H1 (cell line): ENCODE measurements at regions not wholly inside any gene's neighbourhood (a gene's known extent, or its start where the extent isn't known, plus 50 kb on each side); places are given as distances from the start of the nearest gene placed in this dataset.

ENCODE experiments used
- CREB1 ChIP-seq: IDR thresholded peaks from 2 replicates; pipeline ENCODE4 v1.6.1; 2012; ENCODE audit warnings: inconsistent platforms
- FOSL1 ChIP-seq: IDR thresholded peaks from 2 replicates; pipeline ENCODE4 v1.6.1; 2011; ENCODE audit warnings: mild to moderate bottlenecking, low read depth, low read length, moderate library complexity; ENCODE audit not compliant: insufficient read depth
- JUND ChIP-seq: IDR thresholded peaks from 2 replicates; pipeline ENCODE4 v1.6.1; 2011; ENCODE audit warnings: mild to moderate bottlenecking, improper control_type of control experiment, low read length
- RAD21 ChIP-seq, 2 experiments: IDR thresholded peaks in 1 of 2; conservative IDR thresholded peaks in 1 of 2; 2 replicates each; pipeline ENCODE4 v1.6.1; 2011; ENCODE audit warnings: low read depth in 2 of 2, low read length in 2 of 2, improper control_type of control experiment in 1 of 2, inconsistent platforms in 1 of 2, mild to moderate bottlenecking in 1 of 2, moderate library complexity in 1 of 2
- TAF7 ChIP-seq: optimal IDR thresholded peaks from 2 replicates; pipeline ENCODE3; 2011; ENCODE audit warnings: low read depth, mild to moderate bottlenecking, inconsistent platforms, low read length, moderate library complexity, borderline replicate concordance
- TEAD4 ChIP-seq: IDR thresholded peaks from 2 replicates; pipeline ENCODE4 v1.6.1; 2012; ENCODE audit warnings: low read depth, low read length, inconsistent platforms, mixed read lengths
- TF ChIP-seq, protein P1 (sequence below), 3 experiments: IDR thresholded peaks; 1 replicate in 2 of 3; 2 replicates in 1 of 3; pipeline versions ENCODE4 v1.5.1 to v1.6.1; 2011; ENCODE audit warnings: low read length in 3 of 3, mild to moderate bottlenecking in 3 of 3, inconsistent platforms in 2 of 3, low read depth in 1 of 3, moderate library complexity in 1 of 3; ENCODE audit not compliant: insufficient read depth in 1 of 3; ENCODE audit errors: control extremely low read depth in 1 of 3

DNA sequence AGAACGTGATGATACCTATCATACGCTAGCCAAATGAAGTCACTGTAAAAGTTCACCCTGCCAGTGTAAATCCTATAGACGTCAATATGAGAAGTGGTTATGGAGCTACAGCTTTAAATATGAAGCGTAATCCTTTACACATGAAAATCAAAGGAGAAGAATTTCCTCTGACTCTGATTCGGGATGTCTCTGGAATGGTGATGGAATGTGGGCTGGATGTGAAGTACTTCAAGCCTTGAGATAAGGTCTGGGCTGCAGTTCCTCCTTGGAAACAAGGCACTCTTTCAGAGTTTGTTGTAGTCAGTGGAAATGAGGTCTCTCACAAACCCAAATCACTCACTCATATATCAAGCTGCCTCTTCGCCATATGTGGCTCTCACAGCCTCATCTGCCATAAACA is 53.1 kb upstream of the NAP1L1 start:
- TF ChIP-seq RAD21 (IDR thresholded peaks at IDR 0.05 in 1 of 2, conservative IDR thresholded peaks at IDR 0.05 in 1 of 2; ENCODE audit: low read depth in 2 of 2, low read length in 2 of 2) (no peak), FOSL1 (no peak), JUND (no peak), TEAD4 (no peak), CREB1 (no peak), TAF7 (no peak)
- TF ChIP-seq, protein P1, sequence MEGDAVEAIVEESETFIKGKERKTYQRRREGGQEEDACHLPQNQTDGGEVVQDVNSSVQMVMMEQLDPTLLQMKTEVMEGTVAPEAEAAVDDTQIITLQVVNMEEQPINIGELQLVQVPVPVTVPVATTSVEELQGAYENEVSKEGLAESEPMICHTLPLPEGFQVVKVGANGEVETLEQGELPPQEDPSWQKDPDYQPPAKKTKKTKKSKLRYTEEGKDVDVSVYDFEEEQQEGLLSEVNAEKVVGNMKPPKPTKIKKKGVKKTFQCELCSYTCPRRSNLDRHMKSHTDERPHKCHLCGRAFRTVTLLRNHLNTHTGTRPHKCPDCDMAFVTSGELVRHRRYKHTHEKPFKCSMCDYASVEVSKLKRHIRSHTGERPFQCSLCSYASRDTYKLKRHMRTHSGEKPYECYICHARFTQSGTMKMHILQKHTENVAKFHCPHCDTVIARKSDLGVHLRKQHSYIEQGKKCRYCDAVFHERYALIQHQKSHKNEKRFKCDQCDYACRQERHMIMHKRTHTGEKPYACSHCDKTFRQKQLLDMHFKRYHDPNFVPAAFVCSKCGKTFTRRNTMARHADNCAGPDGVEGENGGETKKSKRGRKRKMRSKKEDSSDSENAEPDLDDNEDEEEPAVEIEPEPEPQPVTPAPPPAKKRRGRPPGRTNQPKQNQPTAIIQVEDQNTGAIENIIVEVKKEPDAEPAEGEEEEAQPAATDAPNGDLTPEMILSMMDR (IDR thresholded peaks at IDR 0.05; ENCODE audit: control extremely low read depth in 1 of 3, insufficient read depth in 1 of 3, low read depth in 1 of 3, low read length in 3 of 3), result no peak
